ENCODE measurements at regions not wholly inside any gene's neighbourhood (a gene's known extent, or its start where the extent isn't known, plus 50 kb on each side); places are given as distances from the start of the nearest gene placed in this dataset.

GRCh38 chr2:42865884-42866881, 73.8 kb upstream of the HAAO start:
- DNase-seq (ENCODE audit: extremely low read depth in 1 of 11, low read depth in 9 of 11, low spot score in 4 of 11) = no peak

DNA sequence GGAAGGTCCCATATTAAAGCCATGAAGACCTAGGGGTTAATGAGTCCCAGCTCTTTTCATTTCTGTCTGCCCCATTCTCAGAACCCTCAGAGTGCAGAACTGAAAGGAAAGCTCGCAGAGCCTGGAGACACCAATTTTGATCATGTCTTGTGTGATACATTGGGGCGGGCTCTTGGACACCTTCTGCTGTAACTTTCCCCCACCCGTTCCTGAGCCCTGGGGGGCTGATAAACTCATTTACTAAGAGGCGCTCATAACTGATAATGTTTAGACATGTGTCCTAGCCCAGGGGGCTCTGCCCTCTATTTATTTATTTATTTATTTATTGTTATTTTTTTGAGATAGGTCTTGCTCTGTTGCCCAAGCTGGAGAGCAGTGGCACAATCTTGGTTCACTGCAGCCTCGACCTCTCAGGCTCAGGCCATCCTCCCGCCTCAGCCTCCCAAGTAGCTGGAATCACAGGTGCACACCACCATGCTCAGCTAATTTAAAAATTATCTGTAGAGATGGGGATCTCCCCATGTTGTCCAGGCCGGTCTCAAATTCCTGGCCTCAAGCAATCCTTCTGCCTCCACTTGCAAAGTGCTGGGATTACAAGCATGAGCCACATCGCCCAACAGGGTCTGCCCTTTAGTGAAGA, 72.4 kb upstream of the HAAO start:
- no peak for DNase-seq (ENCODE audit: extremely low read depth in 1 of 11, low read depth in 9 of 11, low spot score in 4 of 11)

- DNase-seq (ENCODE audit: extremely low read depth in 1 of 11, low read depth in 9 of 11, low spot score in 4 of 11) = no peak
Measured at GRCh38 chr2:42864222-42864621, 71.8 kb upstream of the HAAO start.

DNA sequence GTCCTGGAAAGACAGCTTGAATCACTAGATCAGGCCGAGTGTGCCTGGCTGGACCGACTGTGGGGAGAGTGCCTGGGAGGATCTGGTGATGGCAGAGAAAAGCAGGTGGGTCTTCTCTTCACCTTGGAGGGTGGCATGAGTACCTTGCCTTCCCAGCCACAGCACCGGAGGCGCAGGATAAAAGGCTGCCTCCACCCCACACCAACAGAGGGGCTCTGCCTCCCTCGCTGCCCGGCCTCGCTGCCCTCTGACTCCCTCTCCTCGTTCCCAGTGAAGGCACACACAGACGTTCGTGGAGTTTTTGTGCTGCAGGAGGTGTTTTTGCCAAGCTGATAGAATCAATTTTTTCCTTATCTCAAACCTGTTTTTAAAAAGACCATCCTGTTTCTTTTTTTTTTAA, 71.4 kb upstream of the HAAO start:
- no peak for DNase-seq (ENCODE audit: extremely low read depth in 1 of 11, low read depth in 9 of 11, low spot score in 4 of 11)

DNA sequence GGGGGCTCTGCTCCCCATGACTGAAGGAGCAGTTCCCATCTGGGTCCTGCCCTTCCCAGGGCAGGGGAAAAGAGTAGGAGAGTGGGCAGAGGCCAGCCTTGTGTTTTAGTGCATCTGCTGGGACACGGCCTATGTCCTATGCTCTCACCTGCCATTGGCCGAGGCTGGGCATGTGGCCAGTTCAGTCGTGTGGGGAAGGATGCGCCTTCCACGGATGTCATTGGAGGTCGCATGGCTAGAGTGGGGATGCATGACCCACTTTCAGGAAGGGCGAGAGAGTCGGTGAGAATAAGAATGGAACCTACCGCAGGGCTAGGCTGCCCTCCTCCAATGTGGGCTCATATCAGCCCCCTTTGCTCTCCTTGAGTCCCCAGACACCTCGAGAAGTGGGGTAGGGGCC, 70.9 kb upstream of the HAAO start:
- DNase-seq (ENCODE audit: extremely low read depth in 1 of 11, low read depth in 9 of 11, low spot score in 4 of 11) = no peak

DNA sequence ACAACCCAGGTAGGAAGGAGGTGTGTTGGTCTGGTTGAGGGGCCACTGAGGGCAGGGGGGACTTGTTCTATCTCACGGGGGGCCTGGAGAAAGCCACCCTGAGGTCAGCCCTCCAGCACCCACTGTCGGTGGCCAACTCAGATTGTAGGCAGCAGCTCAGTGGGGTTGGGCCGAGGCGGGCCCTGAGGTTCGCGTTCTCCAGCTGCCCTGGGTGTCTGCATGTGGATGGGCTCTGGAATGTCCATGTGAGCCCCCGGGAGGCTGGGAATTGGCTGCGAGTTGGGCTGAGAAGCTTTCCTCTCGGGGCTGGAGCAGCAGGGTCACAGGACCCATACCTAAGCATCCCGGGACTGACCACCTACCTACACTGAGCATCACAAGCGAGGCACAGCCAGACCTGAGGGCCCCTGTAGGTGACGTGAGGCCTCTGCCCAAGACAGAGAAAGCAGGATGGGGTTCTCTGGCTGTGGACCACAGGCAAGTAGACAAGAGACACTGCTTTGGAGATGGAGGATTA, 70.3 kb upstream of the HAAO start:
- DNase-seq (ENCODE audit: extremely low read depth in 1 of 11, low read depth in 9 of 11, low spot score in 4 of 11) = no peak

DNA sequence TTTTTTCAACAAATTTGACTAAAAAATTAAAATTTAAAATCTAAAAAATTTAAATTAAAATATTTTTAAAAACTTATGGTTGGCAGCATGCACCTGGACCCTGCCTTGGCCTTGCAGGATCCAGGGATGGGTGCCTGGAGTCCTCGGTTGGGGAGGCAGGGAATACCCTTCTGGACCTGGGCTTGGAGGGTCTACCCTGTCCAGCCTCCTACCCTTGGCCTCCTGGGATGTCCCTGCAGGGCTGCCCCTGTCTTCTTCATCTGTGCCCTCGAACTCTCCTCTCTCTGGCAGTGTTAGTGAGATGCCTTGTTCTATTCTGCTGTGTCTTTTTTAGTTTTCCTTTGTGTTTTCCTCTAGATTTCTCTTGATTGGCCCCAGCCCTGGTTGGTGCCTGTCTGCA, 68.9 kb upstream of the HAAO start:
- no peak for DNase-seq (ENCODE audit: extremely low read depth in 1 of 11, low read depth in 9 of 11, low spot score in 4 of 11)

DNA sequence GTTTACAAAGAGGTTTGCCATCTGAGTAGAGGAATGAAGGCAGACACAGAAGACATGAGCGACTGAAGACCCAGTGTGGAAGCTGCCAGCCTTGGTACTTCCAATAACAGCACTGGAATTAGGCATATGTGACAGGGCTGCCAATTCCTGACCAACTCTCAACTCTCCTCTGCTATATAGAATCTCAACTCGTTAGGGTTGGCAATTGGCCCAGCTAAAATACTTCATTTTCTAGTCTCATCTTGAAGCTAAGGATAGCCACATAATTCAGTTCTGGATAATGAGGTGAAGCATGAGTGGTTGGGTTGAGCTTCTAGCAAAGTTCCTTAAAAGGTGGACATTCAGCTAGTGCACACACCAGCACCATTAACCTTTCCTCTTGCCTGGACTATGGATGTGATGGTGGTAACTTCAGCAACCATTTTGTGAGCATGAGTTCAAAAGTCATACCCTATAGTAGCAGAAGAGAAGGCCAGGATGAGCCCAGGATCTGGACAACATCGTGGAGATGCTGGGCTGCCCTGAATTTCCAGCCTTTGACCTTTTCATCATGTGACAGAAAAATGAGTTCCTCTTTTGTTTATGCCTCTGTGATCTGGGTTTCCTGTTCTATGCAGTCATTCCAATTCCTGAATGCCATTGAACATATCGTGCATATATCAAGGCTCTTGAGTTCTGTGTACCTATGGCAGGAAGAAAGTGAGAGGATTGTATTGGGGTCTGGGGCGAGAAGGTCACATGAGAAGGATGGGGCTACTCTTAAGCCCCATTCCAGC, 68.1 kb upstream of the HAAO start:
- no peak for DNase-seq (ENCODE audit: extremely low read depth in 1 of 11, low read depth in 9 of 11, low spot score in 4 of 11)

DNA sequence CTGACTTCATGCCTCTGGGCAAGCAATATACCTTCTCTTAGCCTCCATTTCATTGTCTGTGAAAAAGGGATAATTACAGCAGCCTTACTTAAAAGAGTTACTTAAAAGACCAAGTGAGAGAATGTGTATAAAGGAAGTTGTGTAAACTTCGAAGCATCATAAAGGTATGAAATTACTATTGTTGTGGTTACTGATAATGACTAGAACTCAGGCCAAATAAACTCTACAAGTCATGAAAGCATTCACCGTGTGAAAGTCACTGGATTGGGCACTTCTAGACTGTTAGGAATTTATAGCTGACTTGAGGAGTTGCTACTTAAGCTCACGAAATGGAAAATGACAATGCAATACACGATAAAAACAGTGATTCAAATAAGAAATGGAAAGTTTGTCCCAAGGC, 67.4 kb upstream of the HAAO start:
- DNase-seq (ENCODE audit: extremely low read depth in 1 of 11, low read depth in 9 of 11, low spot score in 4 of 11) = no peak

DNA sequence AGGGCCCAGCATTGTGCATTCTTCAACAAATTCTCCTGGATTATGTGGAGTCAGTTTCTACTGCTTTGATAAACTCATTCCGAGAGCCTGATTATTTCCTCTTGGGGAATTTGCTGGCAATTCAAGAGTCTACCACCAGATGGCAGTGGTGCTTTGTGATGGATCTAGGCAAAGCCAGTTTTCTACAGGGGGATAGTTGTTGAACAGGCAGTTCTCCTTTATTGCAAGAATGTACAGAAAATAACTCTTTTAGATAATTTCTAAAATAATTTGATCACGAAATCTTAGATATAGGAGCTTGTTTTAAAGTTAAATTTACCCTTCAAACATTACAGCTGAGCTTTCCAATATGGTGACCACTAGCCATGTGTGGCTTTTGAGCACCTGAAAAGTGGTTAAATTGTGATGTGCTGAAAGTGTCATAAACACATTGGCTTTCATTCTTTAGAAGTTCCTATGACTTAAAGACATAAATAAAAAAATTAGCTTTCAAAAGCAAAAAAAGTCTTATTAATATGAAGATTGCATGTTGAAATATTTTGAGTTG, 66.7 kb upstream of the HAAO start:
- peak in 10 of 11 donors; percentile 64 to 89 (median 78) for DNase-seq (ENCODE audit: extremely low read depth in 1 of 11, low read depth in 9 of 11, low spot score in 4 of 11)

DNA sequence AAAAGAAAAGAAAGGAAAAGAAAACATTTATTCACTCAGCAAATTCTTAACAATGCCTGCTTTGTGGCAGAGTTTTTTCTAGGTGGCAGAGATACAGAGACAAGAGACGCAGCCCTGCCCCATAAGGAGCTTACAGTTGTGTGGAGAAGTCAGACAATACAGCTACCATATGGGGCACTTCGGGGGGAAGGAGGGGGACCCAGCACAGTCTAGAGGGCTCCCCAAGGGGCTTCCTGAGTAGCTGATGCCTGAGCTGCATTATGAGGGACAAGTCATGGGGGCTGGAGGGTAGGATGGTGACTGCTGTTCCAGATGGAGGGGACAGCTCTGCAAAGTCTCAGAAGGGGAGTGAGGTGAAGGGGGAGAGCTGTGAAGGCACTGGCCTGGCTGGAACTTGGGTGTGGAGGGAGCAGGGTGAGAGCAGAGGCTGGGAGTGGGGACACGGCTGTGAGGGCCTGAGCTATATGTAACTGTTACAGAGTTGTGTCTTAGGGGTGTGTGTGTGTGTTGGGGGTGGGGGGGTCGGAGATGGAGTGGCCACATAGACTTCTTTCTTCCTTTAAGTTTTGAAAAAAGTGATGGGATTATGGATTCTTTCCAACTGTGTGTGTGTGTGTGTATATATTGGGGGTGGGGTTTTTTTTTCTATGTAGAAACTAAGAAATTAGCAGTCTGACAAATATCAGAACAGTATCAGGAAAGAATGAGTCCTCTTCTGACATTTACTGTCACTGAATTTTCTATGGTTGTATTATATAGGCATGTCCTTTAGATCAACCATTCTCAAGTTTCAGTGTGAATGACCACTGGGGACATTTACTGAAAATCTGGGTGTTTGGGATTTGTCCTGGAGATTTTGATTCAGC, 66.0 kb upstream of the HAAO start:
- DNase-seq (ENCODE audit: extremely low read depth in 1 of 11, low read depth in 9 of 11, low spot score in 4 of 11) = no peak

DNA sequence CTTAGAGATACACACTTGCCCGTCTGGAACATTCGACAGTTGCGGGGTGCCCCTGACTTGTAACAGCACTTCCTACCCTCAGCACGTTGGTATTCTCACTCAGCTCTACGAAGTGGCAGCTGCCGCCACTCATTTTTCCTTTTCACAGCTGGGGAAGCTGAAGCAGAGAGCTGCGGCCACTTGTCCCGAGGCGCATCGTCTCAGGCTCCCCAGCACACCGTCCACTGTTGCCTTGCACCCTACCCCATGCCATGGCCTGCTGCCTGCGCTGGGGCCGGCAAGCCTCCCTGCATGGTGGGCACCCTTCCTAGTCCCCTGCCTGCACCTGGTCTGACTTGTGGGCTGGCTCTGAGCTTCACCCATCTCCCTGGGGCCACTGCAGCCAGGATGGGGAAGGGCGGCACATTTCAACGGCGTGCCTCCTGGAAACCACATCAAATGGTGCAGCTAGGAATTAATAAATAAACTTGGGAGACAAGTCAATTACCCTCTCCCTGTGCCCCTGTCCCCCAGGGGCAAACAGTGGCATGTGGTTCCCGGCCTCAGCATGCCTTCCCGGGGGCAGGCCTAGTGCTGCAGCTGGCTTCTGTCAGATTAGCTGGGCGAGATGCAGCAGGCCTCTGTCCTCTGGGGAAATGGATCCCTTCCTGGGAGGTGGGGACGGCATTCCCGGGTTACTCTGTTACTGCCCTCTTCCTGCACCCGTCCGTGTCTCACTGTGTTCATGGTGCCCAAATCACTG, 64.7 kb upstream of the HAAO start:
- DNase-seq (ENCODE audit: extremely low read depth in 1 of 11, low read depth in 9 of 11, low spot score in 4 of 11) = peak in 1 of 11 donors; percentile 24

GRCh38 chr2:42856106-42856860, 63.9 kb upstream of the HAAO start:
- DNase-seq (ENCODE audit: extremely low read depth in 1 of 11, low read depth in 9 of 11, low spot score in 4 of 11) = no peak

DNA sequence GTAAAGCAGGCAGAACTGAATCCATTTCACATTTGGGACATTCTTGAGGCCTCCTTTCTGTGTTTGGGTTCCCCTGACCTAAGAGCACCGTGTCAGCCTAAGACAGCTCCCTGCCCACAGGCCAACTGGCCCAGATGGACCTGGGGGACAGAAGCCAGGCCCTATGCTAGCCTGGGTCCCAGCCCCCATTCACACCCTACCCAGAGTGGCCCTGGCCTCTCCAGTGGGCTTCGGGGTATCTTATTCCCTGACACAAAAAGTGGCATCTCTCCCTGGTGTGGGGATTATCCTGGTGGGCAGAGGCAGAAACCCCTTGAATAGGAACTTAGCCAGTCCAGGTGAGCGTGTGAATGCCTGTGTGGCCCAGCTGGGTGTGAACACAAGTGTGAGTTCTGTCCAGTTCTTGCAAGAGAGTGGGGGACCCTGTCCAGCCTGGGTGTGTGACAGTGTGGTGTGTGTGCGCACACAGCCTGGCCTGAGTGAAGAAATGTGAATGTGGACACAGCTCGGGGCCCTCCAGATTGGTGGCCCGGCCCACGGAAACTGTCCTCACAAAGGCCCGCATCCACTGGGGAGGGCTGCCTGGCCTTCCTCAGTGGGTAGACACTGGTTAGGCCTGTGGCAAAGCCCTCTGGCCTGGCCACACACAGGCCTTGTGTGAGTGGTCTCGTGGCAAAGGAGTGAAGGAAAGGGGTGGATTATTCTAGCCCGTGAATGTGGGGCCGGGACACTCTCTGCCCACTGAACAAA, 63.0 kb upstream of the HAAO start:
- DNase-seq (ENCODE audit: extremely low read depth in 1 of 11, low read depth in 9 of 11, low spot score in 4 of 11) = no peak

GRCh38 chr2:42854207-42854818, 61.9 kb upstream of the HAAO start:
- peak in 1 of 11 donors; percentile 22 for DNase-seq (ENCODE audit: extremely low read depth in 1 of 11, low read depth in 9 of 11, low spot score in 4 of 11)

All from renal cortex interstitium (tissue), 11 donors.